ENCODE measurements at regions not wholly inside any gene's neighbourhood (a gene's known extent, or its start where the extent isn't known, plus 50 kb on each side); places are given as distances from the start of the nearest gene placed in this dataset.
"Not testable (repeated sequence)": the region's sequence is repeated elsewhere in the genome, so short reads cannot be mapped to it uniquely, and the experiment has no call there.

GRCh38 chrX:52261125-52261462 lies 76.4 kb downstream of the MAGED4 start:
- TF ChIP-seq CTCF (conservative IDR thresholded peaks at IDR 0.05) (no peak), ZFX (IDR thresholded peaks at IDR 0.05) (no peak)
- H3K27ac ChIP-seq = peak overlapping the region; percentile 82

GRCh38 chrX:52261463-52262194 lies 76.9 kb downstream of the MAGED4 start:
- peak overlapping the region; percentile 82 for H3K27ac ChIP-seq

GRCh38 chrX:52262195-52262546 lies 77.5 kb downstream of the MAGED4 start:
- H3K27ac ChIP-seq = peak overlapping the region; percentile 82
- no peak for TF ChIP-seq CTCF (conservative IDR thresholded peaks at IDR 0.05)
- no peak for TF ChIP-seq ZFX (IDR thresholded peaks at IDR 0.05)

More at GRCh38 chrX:52261463-52262194, 76.9 kb downstream of the MAGED4 start:
- no peak for TF ChIP-seq ZFX (IDR thresholded peaks at IDR 0.05)
- TF ChIP-seq CTCF (conservative IDR thresholded peaks at IDR 0.05) = peak; percentile 75

- no peak overlapping the region for H3K27ac ChIP-seq
- TF ChIP-seq CTCF (conservative IDR thresholded peaks at IDR 0.05) = no peak
- TF ChIP-seq ZFX (IDR thresholded peaks at IDR 0.05) = no peak
Measured at GRCh38 chrX:52263417-52263816, 78.7 kb downstream of the MAGED4 start.

GRCh38 chrX:52265713-52266112 lies 81.0 kb downstream of the MAGED4 start:
- no peak for TF ChIP-seq ZFX (IDR thresholded peaks at IDR 0.05)
- no peak for TF ChIP-seq CTCF (conservative IDR thresholded peaks at IDR 0.05)
- H3K27ac ChIP-seq = no peak overlapping the region

GRCh38 chrX:52268502-52268901 lies 83.8 kb downstream of the MAGED4 start:
- not testable (repeated sequence) for H3K27ac ChIP-seq

- TF ChIP-seq CTCF (conservative IDR thresholded peaks at IDR 0.05) (no peak), ZFX (IDR thresholded peaks at IDR 0.05) (no peak)
- no peak overlapping the region for H3K27ac ChIP-seq
Measured at GRCh38 chrX:52270453-52271116, 85.9 kb downstream of the MAGED4 start.

- TF ChIP-seq ZFX (IDR thresholded peaks at IDR 0.05) (no peak), CTCF (conservative IDR thresholded peaks at IDR 0.05) (peak; percentile 23)
Measured at GRCh38 chrX:52271206-52271605, 86.5 kb downstream of the MAGED4 start.

More at GRCh38 chrX:52271206-52271605, 86.5 kb downstream of the MAGED4 start:
- no peak overlapping the region for H3K27ac ChIP-seq
